HCT116 (cell line): ENCODE measurements at regions not wholly inside any gene's neighbourhood (a gene's known extent, or its start where the extent isn't known, plus 50 kb on each side); places are given as distances from the start of the nearest gene placed in this dataset.

Experiments used
- ATAC-seq: fragments of 200-7000 bp; cut with Tn5 transposase; 2 replicates; pipeline ENCODE4 v1.9.1; 2020; ENCODE audit warnings: mild to moderate bottlenecking, moderate library complexity
- BruUV-seq: library from RNA; stranded (reverse); fragments of 400-500 nt; replicated peaks from 2 replicates; lab custom pipeline; 2021; lab: Mats Ljungman, UMichigan
- CTCF ChIA-PET: fragments of 300-600 bp; sonication (Branson Sonifier 250); formaldehyde crosslinking; loops from one replicate; lab custom pipeline; 2021; ENCODE audit warnings: antibody characterized with exemption; lab: Charles Lee
- POLR2A ChIA-PET: fragments of 300-600, 350-600 bp; sonication (Branson Sonifier 250); formaldehyde crosslinking; loops from one replicate; lab custom pipeline; 2021; ENCODE audit warnings: antibody characterized with exemption; lab: Charles Lee
- RAD21 ChIA-PET, 2 experiments: fragments of 300-600 bp; sonication (Branson Sonifier 250); formaldehyde crosslinking; loops; one replicate each; lab custom pipeline; 2023; ENCODE audit warnings: low total read pairs in 2 of 2; ENCODE audit not compliant: uncharacterized antibody in 2 of 2, unreplicated experiment in 2 of 2, low non-redundant PET in 1 of 2; lab: Charles Lee
- DNase-seq: peaks from one replicate; pipeline ENCODE4 v3.0.0-alpha.2; 2010; ENCODE audit warnings: low read depth, low spot score
- H2AFZ ChIP-seq: fragments of 200-600 bp; shearing (Covaris generic), sonication (generic); 2 replicates; pipeline ENCODE4 v1.6.1; 2017; ENCODE audit warnings: low read depth, mixed run types, mixed read lengths, antibody characterized with exemption, low read length; ENCODE audit not compliant: poor library complexity, severe bottlenecking
- H3K27ac ChIP-seq: 2 replicates; pipeline ENCODE4 v1.5.1; 2012; ENCODE audit warnings: low read depth, low read length
- H3K27me3 ChIP-seq: fragments of 200-600 bp; sonication (generic); 2 replicates; pipeline ENCODE4 v1.6.1; 2016; ENCODE audit warnings: mixed run types, low read length, mixed read lengths; ENCODE audit not compliant: insufficient read depth
- H3K36me3 ChIP-seq, 2 experiments: fragments of 200-500 bp in 1 of 2; fragments of 200-600 bp in 1 of 2; sonication (Bioruptor generic) in 1 of 2; sonication (generic) in 1 of 2; 2 replicates each; pipeline versions ENCODE4 v1.5.1 to v1.6.1; 2014 to 2016; ENCODE audit warnings: low read length in 2 of 2, inconsistent platforms in 1 of 2, mixed read lengths in 1 of 2, mixed run types in 1 of 2; ENCODE audit not compliant: insufficient read depth in 2 of 2, control insufficient read depth in 1 of 2
- H3K4me1 ChIP-seq, 2 experiments: fragments of 200-600 bp in 1 of 2; sonication (generic) in 1 of 2; 2 replicates each; pipeline versions ENCODE4 v1.5.1 to v1.6.1; 2012 to 2017; ENCODE audit warnings: low read length in 2 of 2, inconsistent platforms in 1 of 2, mild to moderate bottlenecking in 1 of 2, mixed read lengths in 1 of 2, mixed run types in 1 of 2, moderate library complexity in 1 of 2; ENCODE audit not compliant: insufficient read depth in 2 of 2, control insufficient read depth in 1 of 2
- H3K4me2 ChIP-seq: fragments of 200-600 bp; sonication (generic); 2 replicates; pipeline ENCODE4 v1.6.1; 2017; ENCODE audit warnings: mixed run types, low read length, mixed read lengths
- H3K4me3 ChIP-seq, 2 experiments: fragments of 200-600 bp in 1 of 2; sonication (generic) in 1 of 2; replicated peaks in 1 of 2; 2 replicates each; pipeline ENCODE4 v1.5.1; 2011 to 2016; ENCODE audit warnings: low read length in 2 of 2, control low read depth in 1 of 2, low read depth in 1 of 2, mild to moderate bottlenecking in 1 of 2, mixed read lengths in 1 of 2, mixed run types in 1 of 2
- H3K79me2 ChIP-seq: fragments of 200-600 bp; sonication (generic); 2 replicates; pipeline ENCODE4 v1.6.1; 2017; ENCODE audit warnings: mild to moderate bottlenecking, mixed run types, low read length, moderate library complexity, mixed read lengths; ENCODE audit not compliant: insufficient read depth
- H3K9ac ChIP-seq: fragments of 200-600 bp; sonication (generic); 2 replicates; pipeline ENCODE4 v1.6.1; 2016; ENCODE audit warnings: low read length, mixed read lengths
- H3K9me2 ChIP-seq: fragments of 200-600 bp; sonication (generic), shearing (Covaris generic); 2 replicates; pipeline ENCODE4 v1.6.1; 2017; ENCODE audit warnings: mixed run types, mild to moderate bottlenecking, moderate library complexity; ENCODE audit not compliant: insufficient read depth
- H3K9me3 ChIP-seq, 2 experiments: fragments of 200-500 bp in 1 of 2; fragments of 200-600 bp in 1 of 2; sonication (Bioruptor generic) in 1 of 2; sonication (generic) in 1 of 2; 2 replicates each; pipeline ENCODE4 v1.6.1; 2014 to 2017; ENCODE audit warnings: low read length in 2 of 2, mixed read lengths in 2 of 2, inconsistent platforms in 1 of 2, low read depth in 1 of 2, mild to moderate bottlenecking in 1 of 2, mixed run types in 1 of 2, moderate library complexity in 1 of 2; ENCODE audit not compliant: control insufficient read depth in 1 of 2, insufficient read depth in 1 of 2
- H4K20me1 ChIP-seq: fragments of 200-600 bp; sonication (generic), shearing (Covaris generic); 2 replicates; pipeline ENCODE4 v1.6.1; 2017; ENCODE audit warnings: mixed run types, mild to moderate bottlenecking, moderate library complexity; ENCODE audit not compliant: insufficient read depth
- ATF3 ChIP-seq: IDR thresholded peaks from 2 replicates; pipeline ENCODE4 v1.6.1; 2012
- CBX3 ChIP-seq: IDR thresholded peaks from 2 replicates; pipeline ENCODE4 v1.6.1; 2012; ENCODE audit warnings: low read depth
- EZH2 ChIP-seq: fragments of 200-600 bp; sonication (generic); IDR thresholded peaks from 2 replicates; pipeline ENCODE4 v1.6.1; 2017; ENCODE audit warnings: antibody characterized with exemption, mixed run types
- FOSL1 ChIP-seq: IDR thresholded peaks from 2 replicates; pipeline ENCODE4 v1.6.1; 2012; ENCODE audit warnings: low read depth
- JUND ChIP-seq: IDR thresholded peaks from 2 replicates; pipeline ENCODE4 v1.6.1; 2012
- POLR2A ChIP-seq: IDR thresholded peaks from 2 replicates; pipeline ENCODE4 v1.7.0; 2011; ENCODE audit warnings: borderline replicate concordance; ENCODE audit not compliant: insufficient read depth, insufficient read length; ENCODE audit errors: extremely low read depth
- POLR2AphosphoS5 ChIP-seq: IDR thresholded peaks from 2 replicates; pipeline ENCODE4 v1.6.1; 2011; ENCODE audit warnings: mild to moderate bottlenecking, low read depth, low read length, moderate library complexity
- REST ChIP-seq: IDR thresholded peaks from 2 replicates; pipeline ENCODE4 v1.6.1; 2012; ENCODE audit warnings: low read depth
- SIN3A ChIP-seq: IDR thresholded peaks from 2 replicates; pipeline ENCODE4 v1.6.1; 2012; ENCODE audit warnings: low read depth
- SP1 ChIP-seq: IDR thresholded peaks from 2 replicates; pipeline ENCODE4 v1.6.1; 2012; ENCODE audit warnings: low read depth
- SRF ChIP-seq: IDR thresholded peaks from 2 replicates; pipeline ENCODE4 v1.6.1; 2012; ENCODE audit warnings: low read depth
- TCF7L2 ChIP-seq: IDR thresholded peaks from 2 replicates; pipeline ENCODE4 v1.7.0; 2011; ENCODE audit warnings: borderline replicate concordance, inconsistent platforms; ENCODE audit not compliant: insufficient read depth, insufficient read length; ENCODE audit errors: extremely low read depth
- YY1 ChIP-seq: IDR thresholded peaks from 2 replicates; pipeline ENCODE4 v1.6.1; 2011; ENCODE audit warnings: low read length, low read depth, moderate library complexity, mild to moderate bottlenecking; ENCODE audit not compliant: insufficient replicate concordance; ENCODE audit errors: extremely low read depth
- intact Hi-C: fragments of 100-400 bp; cut with micrococcal nuclease; formaldehyde crosslinking; loops from 2 replicates; pipeline ENCODE4 v1.10.0; 2022

GRCh38 chr17:33421933-33422332 lies 128.8 kb upstream of the ASIC2 start:
- H3K79me2 ChIP-seq: no peaks in the 10 kb centered on the region
- H2AFZ ChIP-seq: no peak overlapping the region
- ChIA-PET RAD21 (no interaction called here), CTCF (no interaction called here), POLR2A (no interaction called here)
- no peaks in the 10 kb centered on the region for H3K27me3 ChIP-seq
- H3K4me3 ChIP-seq: no peak overlapping the region
- no peak overlapping the region for H3K9ac ChIP-seq
- H4K20me1 ChIP-seq: no peaks in the 10 kb centered on the region
- H3K36me3 ChIP-seq: no peaks in the 10 kb centered on the region
- H3K9me3 ChIP-seq: peaks cover 0 to 8% of the 10 kb centered on the region in 2 experiments; a peak in 1 of 4 replicates
- no peak overlapping the region for H3K4me2 ChIP-seq
- ATAC-seq (no peak), DNase-seq (no peak)
- intact Hi-C loops: no loop called here
- H3K4me1 ChIP-seq: no peaks in the 10 kb centered on the region
- H3K27ac ChIP-seq: no peak overlapping the region
- no peaks in the 10 kb centered on the region for H3K9me2 ChIP-seq
- no peak for TF ChIP-seq FOSL1
- no peak for TF ChIP-seq ATF3
- TF ChIP-seq POLR2A: no peak
- no peak for TF ChIP-seq SRF
- no peak for TF ChIP-seq REST
- no peak for TF ChIP-seq JUND
- no TSS peak for BruUV-seq

- H3K4me2 ChIP-seq: no peak overlapping the region
- BruUV-seq: no TSS peak
- no peaks in the 10 kb centered on the region for H3K27me3 ChIP-seq
- RAD21 ChIA-PET: no interaction called here
- H3K9me3 ChIP-seq: peaks cover 0 to under 1% of the 10 kb centered on the region in 2 experiments; a peak in 1 of 4 replicates
- H3K79me2 ChIP-seq: no peaks in the 10 kb centered on the region
- H3K9me2 ChIP-seq: no peaks in the 10 kb centered on the region
- no peak overlapping the region for H2AFZ ChIP-seq
- H3K27ac ChIP-seq: no peak overlapping the region
- ATAC-seq (no peak), DNase-seq (no peak)
- no peak overlapping the region for H3K4me3 ChIP-seq
- H4K20me1 ChIP-seq: no peaks in the 10 kb centered on the region
- H3K4me1 ChIP-seq: no peaks in the 10 kb centered on the region
- CTCF ChIA-PET: no interaction called here
- POLR2A ChIA-PET: no interaction called here
- intact Hi-C loops: no loop called here
- H3K36me3 ChIP-seq: no peaks in the 10 kb centered on the region
- H3K9ac ChIP-seq: no peak overlapping the region
- no peak for TF ChIP-seq FOSL1
- no peak for TF ChIP-seq ATF3
- no peak for TF ChIP-seq SIN3A
- TF ChIP-seq POLR2A: no peak
- TF ChIP-seq YY1: no peak
- no peak for TF ChIP-seq SP1
- no peak for TF ChIP-seq JUND
- TF ChIP-seq SRF: no peak
- no peak for TF ChIP-seq POLR2AphosphoS5
- TF ChIP-seq TCF7L2: no peak
- no peak for TF ChIP-seq CBX3
- no peak for TF ChIP-seq REST
- no peak for TF ChIP-seq EZH2
Measured at GRCh38 chr17:33433581-33433980, 140.5 kb upstream of the ASIC2 start.
